ENCODE measurements at regions not wholly inside any gene's neighbourhood (a gene's known extent, or its start where the extent isn't known, plus 50 kb on each side); places are given as distances from the start of the nearest gene placed in this dataset.

- no peak for TF ChIP-seq XRCC5 (optimal IDR thresholded peaks at IDR 0.05; ENCODE audit: low read length)
- TF ChIP-seq ZBTB33 (CRISPR knock-in tag; IDR thresholded peaks at IDR 0.05): no peak
- no peak for TF ChIP-seq ATF2 (CRISPR knock-in tag; IDR thresholded peaks at IDR 0.05)
- TF ChIP-seq EP300 (IDR thresholded peaks at IDR 0.05; ENCODE audit: low read depth in 2 of 2, low read length in 2 of 2): no peak
- TF ChIP-seq EP300 (CRISPR knock-in tag; IDR thresholded peaks at IDR 0.05; ENCODE audit: borderline replicate concordance): no peak
- no peak for TF ChIP-seq EZH2 (conservative IDR thresholded peaks at IDR 0.05; ENCODE audit: low read depth, low read length)
- TF ChIP-seq ZBTB8A (CRISPR knock-in tag; IDR thresholded peaks at IDR 0.05; ENCODE audit: borderline replicate concordance, low read depth): no peak
- no peak for TF ChIP-seq NR1H2 (CRISPR knock-in tag; IDR thresholded peaks at IDR 0.05; ENCODE audit: borderline replicate concordance, low read depth)
- TF ChIP-seq MAFF (IDR thresholded peaks at IDR 0.05; ENCODE audit: low read depth, low read length): no peak
These were observed 147.6 kb upstream of the DIPK2B start for GRCh38 chrX:45348296-45348695.
